Lower leg skin (tissue), 3 donors: ENCODE measurements at regions not wholly inside any gene's neighbourhood (a gene's known extent, or its start where the extent isn't known, plus 50 kb on each side); places are given as distances from the start of the nearest gene placed in this dataset.

Source experiments
- CTCF ChIP-seq, 3 donors: fragments of 450-650 bp; IDR thresholded peaks; one replicate each; pipeline ENCODE4 v1.5.1; 2016; ENCODE audit warnings: antibody characterized with exemption in 3 of 3, mild to moderate bottlenecking in 3 of 3, moderate library complexity in 2 of 3
- POLR2A ChIP-seq, 2 donors: fragments of 450-650 bp; IDR thresholded peaks; one replicate each; pipeline ENCODE4 v1.6.1; 2016 to 2017; ENCODE audit warnings: antibody characterized with exemption in 2 of 2, mild to moderate bottlenecking in 1 of 2, moderate library complexity in 1 of 2

GRCh38 chr5:167940911-167941310, 350.5 kb upstream of the WWC1 start:
- TF ChIP-seq CTCF (IDR thresholded peaks at IDR 0.05) (no peak), POLR2A (IDR thresholded peaks at IDR 0.05) (no peak)
